ENCODE measurements at regions not wholly inside any gene's neighbourhood (a gene's known extent, or its start where the extent isn't known, plus 50 kb on each side); places are given as distances from the start of the nearest gene placed in this dataset.

DNA sequence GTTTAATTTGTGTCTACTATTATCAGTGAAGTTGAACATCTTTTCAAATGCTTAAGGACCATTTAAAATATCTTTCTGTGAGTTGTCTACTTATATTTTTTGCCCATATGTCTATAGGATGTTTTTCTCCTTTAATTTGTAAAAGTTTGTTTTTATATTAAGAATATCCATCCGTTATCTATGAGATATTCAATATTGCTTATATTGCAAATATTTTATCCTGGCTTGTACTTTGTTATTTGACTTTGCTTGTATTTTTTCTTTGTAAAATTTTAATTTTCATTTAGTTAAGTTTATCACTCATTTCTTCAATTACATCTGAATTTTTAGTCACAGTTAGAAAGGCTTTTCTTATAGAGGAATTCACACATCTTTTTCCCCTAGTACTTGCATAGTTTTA, 117.0 kb upstream of the MLIP start:
- H3K36me3 Mint-ChIP-seq = no peaks in the 10 kb centered on the region
- DNase-seq (no peak), ATAC-seq (replicated peaks) (no peak)
- H3K27ac Mint-ChIP-seq = no peak overlapping the region
- peaks cover 3 to 5% of the 10 kb centered on the region in 2 donors for H3K9me3 Mint-ChIP-seq
- H3K4me1 Mint-ChIP-seq = no peaks in the 10 kb centered on the region
- H3K27me3 Mint-ChIP-seq = no peaks in the 10 kb centered on the region
- H3K4me3 Mint-ChIP-seq = no peak overlapping the region

DNA sequence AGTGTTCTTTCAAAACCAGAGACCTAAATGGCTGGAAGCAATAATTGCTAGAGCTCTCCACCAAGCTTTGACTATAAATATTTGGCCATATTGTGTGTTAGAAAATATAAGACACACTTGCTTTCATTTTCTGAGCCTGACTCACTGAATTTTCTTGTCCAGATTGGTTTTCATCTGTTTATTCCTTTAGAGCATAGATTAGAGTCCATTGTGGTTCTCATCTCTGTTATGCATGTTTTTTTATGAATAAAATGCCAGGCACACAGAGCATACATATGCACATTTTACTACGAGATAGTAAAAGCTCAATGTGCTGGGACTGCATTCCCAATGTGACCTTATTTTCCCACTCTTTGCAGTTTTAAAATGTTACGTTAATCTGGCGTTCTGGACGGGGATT, 115.3 kb upstream of the MLIP start:
- no peak for ATAC-seq (replicated peaks)
- H3K36me3 Mint-ChIP-seq = no peaks in the 10 kb centered on the region
- no peak for DNase-seq
- no peaks in the 10 kb centered on the region for H3K4me1 Mint-ChIP-seq
- H3K9me3 Mint-ChIP-seq = peaks cover under 1 to 5% of the 10 kb centered on the region in 2 donors
- H3K27me3 Mint-ChIP-seq = no peaks in the 10 kb centered on the region
- H3K27ac Mint-ChIP-seq = no peak overlapping the region
- H3K4me3 Mint-ChIP-seq = no peak overlapping the region

DNA sequence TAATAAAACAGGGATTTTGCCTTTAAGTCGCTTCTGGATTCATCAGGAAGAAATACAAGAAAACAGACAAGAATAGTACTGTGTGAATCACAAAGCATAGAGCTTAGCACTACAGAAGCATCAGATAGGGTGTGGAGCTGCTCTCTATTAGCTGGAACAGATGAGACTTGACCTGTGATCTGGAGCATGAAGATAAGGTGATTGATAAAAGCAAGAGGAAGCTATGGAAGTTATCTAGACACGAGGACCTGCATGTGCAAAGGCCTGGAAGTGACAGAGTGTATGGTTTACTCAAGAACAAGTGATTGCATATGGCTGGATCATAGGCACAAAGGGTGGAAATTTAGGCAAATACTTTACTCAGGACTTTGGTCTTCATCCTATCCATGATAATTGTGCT, 112.9 kb upstream of the MLIP start:
- no peaks in the 10 kb centered on the region for H3K4me1 Mint-ChIP-seq
- H3K9me3 Mint-ChIP-seq = no peaks in the 10 kb centered on the region
- H3K4me3 Mint-ChIP-seq = no peak overlapping the region
- DNase-seq (no peak), ATAC-seq (replicated peaks) (no peak)
- H3K36me3 Mint-ChIP-seq = no peaks in the 10 kb centered on the region
- H3K27me3 Mint-ChIP-seq = no peaks in the 10 kb centered on the region
- no peak overlapping the region for H3K27ac Mint-ChIP-seq

DNA sequence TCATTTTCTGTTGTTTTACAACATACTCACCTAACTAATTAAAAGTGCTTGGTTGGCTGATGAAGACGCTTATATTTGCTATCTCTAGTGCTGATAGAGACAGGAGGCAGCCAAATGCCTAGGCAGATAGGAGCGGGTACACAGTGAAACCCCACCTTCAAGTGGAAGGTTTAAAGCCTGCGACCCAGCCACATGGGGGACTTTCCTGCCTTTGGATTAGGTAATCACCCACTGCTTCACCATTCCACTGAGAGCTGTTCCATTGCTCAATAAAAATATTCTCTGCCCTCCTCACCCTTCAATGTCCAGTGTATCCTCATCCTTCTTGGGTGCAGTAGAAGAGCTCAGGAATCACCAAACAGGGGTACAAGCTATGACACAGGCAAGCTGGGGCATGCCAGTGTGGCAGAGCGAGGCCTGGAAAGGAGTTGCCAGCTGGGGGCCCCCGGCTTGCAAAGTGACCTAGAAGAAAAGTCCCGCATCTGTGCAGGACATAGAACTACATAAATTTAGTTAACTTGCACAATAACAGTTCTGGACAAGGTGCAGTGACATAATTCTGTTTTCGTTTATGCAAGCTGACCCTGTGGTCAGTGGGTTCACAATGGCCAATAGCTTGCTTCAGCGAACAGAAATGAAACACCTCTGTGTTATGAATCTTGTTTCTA, 112.0 kb upstream of the MLIP start:
- Mint-ChIP-seq H3K9me3 (no peaks in the 10 kb centered on the region), H3K27me3 (no peaks in the 10 kb centered on the region), H3K4me1 (no peaks in the 10 kb centered on the region), H3K27ac (no peak overlapping the region), H3K36me3 (no peaks in the 10 kb centered on the region), H3K4me3 (no peak overlapping the region)
- DNase-seq (no peak), ATAC-seq (replicated peaks) (no peak)

DNA sequence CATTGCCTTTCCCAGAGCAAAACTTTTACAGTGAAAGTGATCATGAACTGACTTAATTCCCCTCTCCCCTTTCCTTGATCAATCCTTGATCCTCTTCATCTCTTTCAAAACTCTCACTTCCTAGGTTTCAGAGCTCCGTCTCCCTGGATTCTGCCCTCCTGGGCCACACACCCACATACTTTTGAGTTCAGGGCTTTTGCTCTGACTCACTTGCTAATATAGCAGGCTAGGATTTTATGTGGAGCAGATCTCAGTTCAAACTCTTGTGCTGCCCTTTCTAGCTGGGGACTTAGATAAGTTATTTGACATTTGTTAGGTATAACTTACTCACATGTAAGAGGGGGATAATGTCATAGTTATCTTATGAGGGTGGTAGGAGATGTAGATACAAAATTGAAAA, 109.1 kb upstream of the MLIP start:
- Mint-ChIP-seq H3K27me3 (peaks cover 0 to 3% of the 10 kb centered on the region in 2 donors), H3K9me3 (no peaks in the 10 kb centered on the region), H3K4me3 (no peak overlapping the region), H3K36me3 (no peaks in the 10 kb centered on the region), H3K4me1 (no peaks in the 10 kb centered on the region), H3K27ac (no peak overlapping the region)
- ATAC-seq (replicated peaks) (no peak), DNase-seq (no peak)

DNA sequence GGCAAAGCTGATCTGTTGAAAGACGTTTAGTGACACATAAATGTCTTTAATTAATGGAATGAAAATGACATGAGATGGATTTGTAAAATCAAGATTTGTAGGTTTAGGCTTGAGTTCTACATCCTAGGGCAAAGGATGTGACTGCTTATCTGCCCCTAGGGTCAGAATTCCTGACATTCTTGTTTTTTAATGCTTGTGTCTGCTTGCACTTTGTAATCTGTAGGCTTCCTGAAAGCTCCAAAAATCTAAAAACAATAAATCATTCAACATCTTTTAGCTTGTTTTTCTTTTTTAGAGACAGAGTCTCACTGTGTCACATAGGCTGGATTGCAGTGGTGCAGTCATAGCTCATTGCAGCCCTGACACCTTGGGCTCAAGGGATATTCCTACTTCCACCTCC, 107.9 kb upstream of the MLIP start:
- DNase-seq (no peak), ATAC-seq (replicated peaks) (no peak)
- no peak overlapping the region for H3K4me3 Mint-ChIP-seq

DNA sequence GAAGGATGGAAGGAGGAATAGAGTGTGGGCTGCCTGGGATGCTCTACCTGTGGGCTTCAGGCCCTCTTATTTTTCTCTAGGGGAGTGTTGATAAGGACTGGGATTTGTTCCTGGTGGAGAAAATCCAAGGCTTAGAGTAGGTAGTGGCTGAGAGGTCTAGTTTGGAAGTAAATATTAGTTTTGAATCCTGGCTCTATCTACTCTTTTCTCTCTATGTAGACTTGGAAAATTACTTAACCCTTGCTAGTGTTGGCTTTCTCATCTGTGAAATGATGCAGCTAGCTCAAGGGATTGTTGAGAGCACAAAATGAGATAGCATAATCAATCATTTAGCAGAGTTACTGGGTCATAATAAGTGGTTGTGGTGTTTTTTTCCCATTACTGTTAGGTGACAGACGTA, 102.7 kb upstream of the MLIP start:
- Mint-ChIP-seq H3K4me1 (no peaks in the 10 kb centered on the region), H3K36me3 (no peaks in the 10 kb centered on the region), H3K9me3 (no peaks in the 10 kb centered on the region), H3K4me3 (no peak overlapping the region), H3K27me3 (peaks cover 0 to 3% of the 10 kb centered on the region in 2 donors), H3K27ac (no peak overlapping the region)
- DNase-seq (no peak), ATAC-seq (replicated peaks) (no peak)

More for the DNA sequence above, 107.9 kb upstream of the MLIP start:
- no peak overlapping the region for H3K27ac Mint-ChIP-seq
- H3K4me1 Mint-ChIP-seq = no peaks in the 10 kb centered on the region
- H3K27me3 Mint-ChIP-seq = peaks cover 0 to 3% of the 10 kb centered on the region in 2 donors
- no peaks in the 10 kb centered on the region for H3K36me3 Mint-ChIP-seq
- no peaks in the 10 kb centered on the region for H3K9me3 Mint-ChIP-seq

DNA sequence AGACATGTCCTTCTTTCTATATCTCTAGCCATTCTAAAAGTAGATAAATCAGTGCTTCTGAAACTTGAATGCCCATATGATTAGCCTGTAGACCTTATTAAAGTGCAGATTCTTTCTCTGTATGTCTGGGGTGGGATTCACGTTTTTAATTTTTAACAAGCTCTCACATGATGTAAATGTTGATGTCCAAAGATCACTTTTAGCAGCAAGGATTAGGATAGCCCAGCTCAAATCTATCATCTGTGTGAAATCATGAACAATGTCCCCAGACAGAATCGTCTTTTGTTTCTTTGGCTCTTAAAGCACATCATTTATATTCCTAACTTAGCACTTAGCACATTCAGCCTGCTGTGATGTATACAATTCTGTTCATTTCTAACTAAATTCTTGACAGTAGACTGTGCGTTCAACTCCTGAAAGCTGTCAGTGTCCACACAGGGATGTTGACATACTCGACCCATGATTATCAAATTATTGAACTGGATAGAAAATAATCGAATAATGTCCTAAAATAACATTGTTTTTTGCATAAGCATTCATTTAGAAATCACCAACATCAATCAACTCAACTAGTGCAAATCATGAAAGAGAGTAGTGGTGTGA, 102.1 kb upstream of the MLIP start:
- H3K9me3 Mint-ChIP-seq = no peaks in the 10 kb centered on the region
- H3K27ac Mint-ChIP-seq = no peak overlapping the region
- H3K4me1 Mint-ChIP-seq = no peaks in the 10 kb centered on the region
- ATAC-seq (replicated peaks) (no peak), DNase-seq (no peak)
- no peak overlapping the region for H3K4me3 Mint-ChIP-seq
- peaks cover 0 to 3% of the 10 kb centered on the region in 2 donors for H3K27me3 Mint-ChIP-seq
- H3K36me3 Mint-ChIP-seq = no peaks in the 10 kb centered on the region

DNA sequence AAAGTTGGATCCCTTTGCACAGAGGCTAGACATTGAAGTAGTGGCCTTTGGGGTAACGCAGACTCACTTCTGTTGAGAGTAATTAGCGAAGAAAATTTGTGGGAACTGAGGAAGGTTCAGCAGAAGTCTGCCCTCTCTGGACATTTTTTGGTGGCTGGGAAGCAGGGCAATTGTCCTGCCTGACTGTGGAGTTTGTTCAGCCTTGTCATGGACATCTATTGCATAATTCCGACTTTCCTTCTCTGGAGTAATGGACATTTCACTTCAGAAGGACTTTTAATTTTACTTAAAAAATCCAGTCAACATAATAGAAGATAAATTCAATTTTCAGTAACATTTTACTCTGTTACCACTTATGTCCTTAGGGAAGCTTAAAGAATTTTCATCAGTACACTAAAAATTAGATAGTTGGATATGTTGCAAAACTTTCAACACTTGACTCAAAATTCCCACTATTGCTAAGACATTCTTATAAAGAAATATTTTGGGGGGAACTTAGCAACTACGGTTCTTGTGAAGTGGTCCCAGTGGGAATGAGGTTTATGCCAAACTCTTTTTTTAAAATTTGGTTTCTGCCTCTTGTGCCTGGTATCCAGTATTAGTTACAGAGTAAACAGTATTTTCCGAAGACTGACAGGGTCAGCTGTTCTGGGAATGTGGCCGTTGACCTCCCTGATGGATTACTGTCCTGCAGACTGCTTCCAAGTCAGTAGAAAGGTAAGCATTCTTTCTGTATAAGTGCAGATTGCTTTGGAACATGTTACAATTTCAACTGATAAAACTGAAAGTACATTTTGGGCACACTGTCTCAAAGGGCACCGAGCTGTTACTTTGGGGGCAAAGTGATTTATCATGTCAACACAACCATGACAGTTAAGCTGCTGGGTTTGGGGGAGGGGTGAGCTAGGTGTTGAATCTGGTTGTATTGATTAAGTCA, 100.6 kb upstream of the MLIP start:
- DNase-seq (no peak), ATAC-seq (replicated peaks) (no peak)
- Mint-ChIP-seq H3K4me1 (no peaks in the 10 kb centered on the region), H3K4me3 (no peak overlapping the region), H3K27me3 (peaks cover 0 to 3% of the 10 kb centered on the region in 2 donors), H3K27ac (no peak overlapping the region), H3K9me3 (no peaks in the 10 kb centered on the region), H3K36me3 (no peaks in the 10 kb centered on the region)

DNA sequence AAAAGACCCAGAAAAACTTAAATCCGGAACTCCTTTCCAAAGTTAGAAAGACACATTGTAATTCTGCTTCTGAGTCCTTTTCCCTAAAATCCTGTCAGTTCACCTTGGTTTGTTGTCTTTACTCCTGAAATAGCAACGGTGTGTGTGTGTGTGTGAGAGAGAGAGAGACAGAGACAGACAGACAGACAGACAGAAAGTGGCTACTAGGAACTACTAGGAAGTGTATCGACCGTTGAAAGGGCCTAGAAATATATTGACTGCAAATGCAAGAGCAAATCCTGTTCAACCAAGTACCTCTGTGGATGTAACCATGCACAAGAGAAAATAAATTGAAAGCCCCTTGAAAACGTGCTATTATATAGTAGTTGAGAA, 100.0 kb upstream of the MLIP start:
- no peak for ATAC-seq (replicated peaks)
- Mint-ChIP-seq H3K4me1 (no peaks in the 10 kb centered on the region), H3K27me3 (peaks cover 0 to 3% of the 10 kb centered on the region in 2 donors), H3K9me3 (no peaks in the 10 kb centered on the region), H3K36me3 (no peaks in the 10 kb centered on the region), H3K4me3 (no peak overlapping the region), H3K27ac (no peak overlapping the region)
- DNase-seq = no peak

DNA sequence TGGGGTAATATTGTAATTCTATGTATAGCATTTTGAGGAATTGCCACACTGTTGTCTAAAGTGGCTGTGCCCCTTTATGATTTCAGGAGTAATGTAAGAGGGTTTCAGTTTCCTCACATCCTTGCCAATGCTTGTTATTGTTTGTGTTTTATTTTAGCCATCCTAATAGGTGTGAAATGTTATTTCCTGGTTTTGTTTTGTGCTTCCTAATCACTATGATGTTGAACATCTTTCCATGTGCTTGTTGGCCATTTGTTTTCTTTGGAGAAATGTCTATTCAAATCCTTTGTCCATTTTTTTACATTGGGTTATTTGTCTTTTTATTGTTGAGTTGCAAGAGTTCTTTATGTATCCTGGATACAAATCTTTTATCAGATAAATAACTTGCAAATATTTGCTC, 97.3 kb upstream of the MLIP start:
- ATAC-seq (replicated peaks) (no peak), DNase-seq (no peak)
- Mint-ChIP-seq H3K9me3 (no peaks in the 10 kb centered on the region), H3K27me3 (no peaks in the 10 kb centered on the region), H3K4me1 (no peaks in the 10 kb centered on the region), H3K4me3 (no peak overlapping the region), H3K27ac (no peak overlapping the region), H3K36me3 (no peaks in the 10 kb centered on the region)

DNA sequence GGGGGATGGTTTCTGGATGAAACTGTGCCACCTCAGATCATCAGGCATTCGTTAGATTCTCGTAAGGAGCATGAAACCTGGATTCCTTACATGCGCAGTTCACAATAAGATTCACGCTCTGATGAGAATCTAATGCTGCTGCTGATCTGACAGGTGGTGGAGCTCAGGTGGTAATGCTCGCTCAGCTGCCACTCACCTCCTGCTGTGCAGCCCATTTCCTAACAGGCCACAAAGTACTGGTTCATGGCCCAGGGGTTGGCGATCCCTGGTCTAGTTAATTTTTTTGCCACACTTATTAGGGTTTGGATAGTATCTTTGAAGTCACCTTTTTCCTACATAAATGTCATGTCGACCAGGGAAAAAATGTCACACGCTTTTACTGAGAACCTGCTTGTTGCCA, 96.8 kb upstream of the MLIP start:
- Mint-ChIP-seq H3K4me3 (no peak overlapping the region), H3K9me3 (no peaks in the 10 kb centered on the region), H3K27me3 (no peaks in the 10 kb centered on the region), H3K36me3 (no peaks in the 10 kb centered on the region), H3K27ac (no peak overlapping the region), H3K4me1 (no peaks in the 10 kb centered on the region)
- no peak for DNase-seq
- no peak for ATAC-seq (replicated peaks)

DNA sequence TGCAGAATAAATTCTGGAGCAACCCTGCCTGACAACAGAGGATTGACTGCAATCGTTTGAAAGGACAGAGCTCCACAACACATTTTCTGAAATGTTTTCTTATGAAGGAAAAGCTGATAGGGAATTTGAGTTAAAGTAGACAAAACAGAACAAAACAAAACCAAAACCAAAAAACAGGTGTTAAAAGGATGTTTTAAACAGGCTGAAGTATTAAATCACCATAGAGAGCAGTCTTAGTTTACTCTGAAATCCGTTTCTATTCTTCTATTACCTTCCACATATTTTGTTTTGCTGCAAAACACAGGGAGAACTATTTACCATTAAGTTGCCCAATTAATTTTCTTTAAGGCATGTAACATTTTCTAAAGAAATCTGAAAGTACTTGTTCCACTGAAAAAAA, 93.4 kb upstream of the MLIP start:
- H3K27me3 Mint-ChIP-seq = no peaks in the 10 kb centered on the region
- no peaks in the 10 kb centered on the region for H3K9me3 Mint-ChIP-seq
- DNase-seq (no peak), ATAC-seq (replicated peaks) (no peak)
- no peak overlapping the region for H3K4me3 Mint-ChIP-seq
- no peaks in the 10 kb centered on the region for H3K4me1 Mint-ChIP-seq
- H3K27ac Mint-ChIP-seq = no peak overlapping the region
- no peaks in the 10 kb centered on the region for H3K36me3 Mint-ChIP-seq

DNA sequence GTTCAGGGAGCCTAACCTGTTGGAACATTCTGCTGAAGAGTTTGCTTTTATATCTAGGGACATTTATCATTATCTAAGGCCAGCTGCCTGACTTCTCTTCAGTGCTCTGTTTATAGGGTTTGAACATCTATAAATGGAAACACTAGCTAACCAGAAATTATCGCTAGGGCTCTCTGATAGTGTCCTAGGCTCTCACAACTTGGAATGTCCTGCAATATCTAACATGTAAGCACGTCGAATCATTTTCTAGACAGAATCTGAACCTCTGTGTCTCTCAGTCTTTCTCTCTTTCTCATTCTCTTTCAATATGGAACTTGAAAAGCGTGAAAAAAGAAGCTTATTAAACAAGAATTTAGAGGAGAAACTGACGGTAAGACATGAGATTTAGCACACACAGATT, 92.5 kb upstream of the MLIP start:
- no peak overlapping the region for H3K27ac Mint-ChIP-seq
- no peaks in the 10 kb centered on the region for H3K36me3 Mint-ChIP-seq
- H3K9me3 Mint-ChIP-seq = no peaks in the 10 kb centered on the region
- H3K4me1 Mint-ChIP-seq = no peaks in the 10 kb centered on the region
- no peaks in the 10 kb centered on the region for H3K27me3 Mint-ChIP-seq
- DNase-seq (no peak), ATAC-seq (replicated peaks) (no peak)
- H3K4me3 Mint-ChIP-seq = no peak overlapping the region

DNA sequence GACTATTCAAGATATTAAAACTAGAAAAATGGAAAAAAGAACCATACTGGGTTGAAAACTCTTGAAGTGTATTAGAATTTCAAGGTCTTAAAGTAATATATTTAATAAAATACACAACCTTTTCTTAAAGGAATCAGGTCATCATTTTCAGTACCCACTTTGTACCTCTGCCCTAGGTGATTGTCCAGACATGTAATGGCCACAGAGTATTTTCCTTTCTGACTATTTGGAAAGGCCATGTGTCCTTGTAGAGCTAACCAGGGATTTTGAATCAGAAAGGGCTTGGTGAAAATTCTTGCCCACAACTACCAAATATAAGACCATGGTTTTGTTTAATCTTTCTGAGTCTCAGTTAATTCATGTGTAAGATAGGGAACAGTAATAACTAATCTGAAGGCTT, 91.4 kb upstream of the MLIP start:
- DNase-seq (no peak), ATAC-seq (replicated peaks) (no peak)
- H3K4me1 Mint-ChIP-seq = no peaks in the 10 kb centered on the region
- no peaks in the 10 kb centered on the region for H3K27me3 Mint-ChIP-seq
- H3K27ac Mint-ChIP-seq = no peak overlapping the region
- no peaks in the 10 kb centered on the region for H3K9me3 Mint-ChIP-seq
- H3K4me3 Mint-ChIP-seq = no peak overlapping the region
- no peaks in the 10 kb centered on the region for H3K36me3 Mint-ChIP-seq

Data from stimulated activated naive B cell treated with anti-CD40 and anti-IgM and Interleukin-4, amounts not matched to agents 10 μg/mL and 1 μg/mL and 100 μg/mL, for 72 hours (primary cell).